ENCODE measurements at regions not wholly inside any gene's neighbourhood (a gene's known extent, or its start where the extent isn't known, plus 50 kb on each side); places are given as distances from the start of the nearest gene placed in this dataset.
A peak's percentile ranks its signal among the peaks of the same experiment; 100 is the strongest.

- DNase-seq (ENCODE audit: low spot score): no peak
These were observed 128.4 kb downstream of the SNX18 start for GRCh38 chr5:54645882-54646355.

- DNase-seq (ENCODE audit: low spot score): no peak
These were observed 126.7 kb downstream of the SNX18 start for GRCh38 chr5:54644226-54644625.

GRCh38 chr5:54643685-54644106 is 126.1 kb downstream of the SNX18 start:
- no peak for DNase-seq (ENCODE audit: low spot score)

- DNase-seq (ENCODE audit: low spot score): no peak
These were observed 122.1 kb downstream of the SNX18 start for GRCh38 chr5:54639621-54640020.

- peak; percentile 25 for DNase-seq (ENCODE audit: low spot score)
These were observed 120.5 kb downstream of the SNX18 start for GRCh38 chr5:54638106-54638505.

GRCh38 chr5:54637654-54638053 is 120.1 kb downstream of the SNX18 start:
- no peak for DNase-seq (ENCODE audit: low spot score)

- DNase-seq (ENCODE audit: low spot score): no peak
These were observed 116.5 kb downstream of the SNX18 start for GRCh38 chr5:54634089-54634488.

GRCh38 chr5:54632131-54632701 is 114.7 kb downstream of the SNX18 start:
- DNase-seq (ENCODE audit: low spot score): no peak

- DNase-seq (ENCODE audit: low spot score): no peak
These were observed 113.3 kb downstream of the SNX18 start for GRCh38 chr5:54630738-54631359.

- DNase-seq (ENCODE audit: low spot score): no peak
These were observed 111.6 kb downstream of the SNX18 start for GRCh38 chr5:54629115-54629514.

- no peak for DNase-seq (ENCODE audit: low spot score)
These were observed 110.5 kb downstream of the SNX18 start for GRCh38 chr5:54628050-54628449.

GRCh38 chr5:54626407-54626806 is 108.8 kb downstream of the SNX18 start:
- no peak for DNase-seq (ENCODE audit: low spot score)

GRCh38 chr5:54624805-54625568 is 107.4 kb downstream of the SNX18 start:
- no peak for DNase-seq (ENCODE audit: low spot score)

- no peak for DNase-seq (ENCODE audit: low spot score)
These were observed 104.2 kb downstream of the SNX18 start for GRCh38 chr5:54621709-54622108.

GRCh38 chr5:54621048-54621447 is 103.5 kb downstream of the SNX18 start:
- DNase-seq (ENCODE audit: low spot score): no peak

GRCh38 chr5:54620141-54620933 is 102.8 kb downstream of the SNX18 start:
- DNase-seq (ENCODE audit: low spot score): no peak

GRCh38 chr5:54619731-54620130 is 102.2 kb downstream of the SNX18 start:
- no peak for DNase-seq (ENCODE audit: low spot score)

GRCh38 chr5:54616518-54617220 is 99.1 kb downstream of the SNX18 start:
- no peak for DNase-seq (ENCODE audit: low spot score)

GRCh38 chr5:54616031-54616430 is 98.5 kb downstream of the SNX18 start:
- DNase-seq (ENCODE audit: low spot score): no peak

- DNase-seq (ENCODE audit: low spot score): no peak
These were observed 97.8 kb downstream of the SNX18 start for GRCh38 chr5:54615381-54615780.

GRCh38 chr5:54612711-54613110 is 95.2 kb downstream of the SNX18 start:
- no peak for DNase-seq (ENCODE audit: low spot score)

All from CD4-positive, alpha-beta T cell treated with Interleukin-6 at 100 ng/mL for 8 hours (primary cell).